ENCODE measurements at regions not wholly inside any gene's neighbourhood (a gene's known extent, or its start where the extent isn't known, plus 50 kb on each side); places are given as distances from the start of the nearest gene placed in this dataset.

DNA sequence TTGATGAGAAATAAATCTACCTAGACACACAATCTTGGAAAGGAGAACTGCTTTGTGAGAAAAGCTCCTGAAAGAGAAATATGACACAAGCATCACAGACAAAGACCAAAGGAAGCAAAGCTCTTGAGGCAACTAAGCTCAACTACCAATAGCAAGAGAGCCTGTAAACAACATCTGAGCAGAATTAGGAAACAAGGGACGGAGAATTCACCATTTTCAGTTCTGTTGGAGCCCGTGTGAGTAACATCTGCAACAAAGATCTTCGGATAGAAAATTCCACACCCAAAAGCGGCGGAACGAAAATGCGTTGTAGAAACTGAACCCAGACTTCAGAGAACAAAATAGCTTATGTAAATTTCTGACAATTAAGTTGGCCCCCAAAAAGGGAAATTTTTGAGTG is 909.9 kb upstream of the MBL2 start:
- no peak for DNase-seq
- H3K27me3 ChIP-seq (ENCODE audit: insufficient read depth, low read length): no peaks in the 10 kb centered on the region
- H3T11ph ChIP-seq (ENCODE audit: low read length): no peak overlapping the region
- Mint-ChIP-seq H3K9me3 (no peaks in the 10 kb centered on the region; a peak in 1 of 5 replicates), H3K36me3 (ENCODE audit: insufficient read depth in 1 of 3, low read depth in 3 of 3) (peaks cover 0 to 7% (median 0%) of the 10 kb centered on the region in 3 experiments; a peak in 2 of 7 replicates), H3K27me3 (ENCODE audit: low read depth) (no peaks in the 10 kb centered on the region), H3K27ac (no peak overlapping the region; a peak in 1 of 7 replicates), H3K4me3 (no peak overlapping the region), H3K4me1 (peaks cover 8 to 10% of the 10 kb centered on the region in 2 experiments)
- H4K8ac ChIP-seq (replicated peaks; ENCODE audit: insufficient read length, low read depth, low read length): no peak overlapping the region
- H3K4ac ChIP-seq (ENCODE audit: low read depth, low read length): no peak overlapping the region
- no peak overlapping the region for H3K4me2 ChIP-seq (ENCODE audit: insufficient read depth, insufficient read length, low read length)
- no peak overlapping the region for H2AK5ac ChIP-seq (ENCODE audit: insufficient read length, low read length)
- no peak overlapping the region for H3K23ac ChIP-seq (ENCODE audit: insufficient read length, low read depth, low read length)
- no peak overlapping the region for H3K14ac ChIP-seq (ENCODE audit: insufficient read depth, low read length)
- no peaks in the 10 kb centered on the region for H3K4me1 ChIP-seq (ENCODE audit: insufficient read depth, low read length)
- TF ChIP-seq, protein P1, sequence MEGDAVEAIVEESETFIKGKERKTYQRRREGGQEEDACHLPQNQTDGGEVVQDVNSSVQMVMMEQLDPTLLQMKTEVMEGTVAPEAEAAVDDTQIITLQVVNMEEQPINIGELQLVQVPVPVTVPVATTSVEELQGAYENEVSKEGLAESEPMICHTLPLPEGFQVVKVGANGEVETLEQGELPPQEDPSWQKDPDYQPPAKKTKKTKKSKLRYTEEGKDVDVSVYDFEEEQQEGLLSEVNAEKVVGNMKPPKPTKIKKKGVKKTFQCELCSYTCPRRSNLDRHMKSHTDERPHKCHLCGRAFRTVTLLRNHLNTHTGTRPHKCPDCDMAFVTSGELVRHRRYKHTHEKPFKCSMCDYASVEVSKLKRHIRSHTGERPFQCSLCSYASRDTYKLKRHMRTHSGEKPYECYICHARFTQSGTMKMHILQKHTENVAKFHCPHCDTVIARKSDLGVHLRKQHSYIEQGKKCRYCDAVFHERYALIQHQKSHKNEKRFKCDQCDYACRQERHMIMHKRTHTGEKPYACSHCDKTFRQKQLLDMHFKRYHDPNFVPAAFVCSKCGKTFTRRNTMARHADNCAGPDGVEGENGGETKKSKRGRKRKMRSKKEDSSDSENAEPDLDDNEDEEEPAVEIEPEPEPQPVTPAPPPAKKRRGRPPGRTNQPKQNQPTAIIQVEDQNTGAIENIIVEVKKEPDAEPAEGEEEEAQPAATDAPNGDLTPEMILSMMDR (conservative IDR thresholded peaks at IDR 0.05): no peak
- H3K79me2 ChIP-seq (ENCODE audit: insufficient read depth, low read length): no peaks in the 10 kb centered on the region
- no peak overlapping the region for H4K5ac ChIP-seq (ENCODE audit: insufficient read length, low read depth, low read length)
- H2BK12ac ChIP-seq (ENCODE audit: insufficient read length, low read depth, low read length): no peak overlapping the region
- no peaks in the 10 kb centered on the region for H3K9me3 ChIP-seq (ENCODE audit: control insufficient read depth, low read depth, low read length)
- H3K18ac ChIP-seq (ENCODE audit: insufficient read length, low read depth, low read length): no peak overlapping the region
- no peaks in the 10 kb centered on the region for H3K23me2 ChIP-seq (ENCODE audit: insufficient read length, low read depth, low read length, poor library complexity, severe bottlenecking)
- no peak overlapping the region for H2BK120ac ChIP-seq (ENCODE audit: low read depth, low read length, poor library complexity, severe bottlenecking)
- WGBS (ENCODE audit: extremely low coverage, insufficient read length, low lambda C conversion rate): no CpG with 5 or more reads among the region's 7 CpGs
- H3K27ac ChIP-seq (ENCODE audit: insufficient read length, low read depth, low read length): no peak overlapping the region
- no peaks in the 10 kb centered on the region for H3K79me1 ChIP-seq (ENCODE audit: insufficient read depth, low read depth, low read length, poor library complexity, severe bottlenecking)
- no peak overlapping the region for H2BK5ac ChIP-seq (ENCODE audit: insufficient read length, low read length)
- no peak overlapping the region for H3K9ac ChIP-seq (ENCODE audit: extremely low read depth, insufficient read length, low read length)
- H2BK15ac ChIP-seq (ENCODE audit: low read depth, low read length): no peak overlapping the region
- H4K91ac ChIP-seq (ENCODE audit: insufficient read length, low read depth, low read length): no peak overlapping the region
- H4K20me1 ChIP-seq (ENCODE audit: control insufficient read depth, insufficient read depth, insufficient read length): no peaks in the 10 kb centered on the region
- no peak overlapping the region for H3K56ac ChIP-seq (ENCODE audit: insufficient read length, low read depth, low read length)
- peak overlapping the region; percentile 83 for H2AFZ ChIP-seq (ENCODE audit: low read length)
- H2BK20ac ChIP-seq (ENCODE audit: low read depth, low read length, poor library complexity, severe bottlenecking): no peak overlapping the region
